Skeletal muscle tissue (tissue), 3 donors: ENCODE measurements at regions not wholly inside any gene's neighbourhood (a gene's known extent, or its start where the extent isn't known, plus 50 kb on each side); places are given as distances from the start of the nearest gene placed in this dataset.

Experiments used
- H3K27ac ChIP-seq: one replicate; pipeline ENCODE4 v1.7.0; 2013; ENCODE audit warnings: mild to moderate bottlenecking, low read depth, low read length, inconsistent platforms
- H3K27me3 ChIP-seq, 3 donors: one replicate each; pipeline ENCODE4 v1.7.0; 2013; ENCODE audit warnings: low read length in 3 of 3; ENCODE audit not compliant: control insufficient read depth in 3 of 3, insufficient read depth in 3 of 3
- H3K36me3 ChIP-seq, 3 donors: one replicate each; pipeline ENCODE4 v1.7.0; 2013; ENCODE audit warnings: low read length in 3 of 3; ENCODE audit not compliant: control insufficient read depth in 3 of 3, insufficient read depth in 3 of 3
- H3K4me1 ChIP-seq, 3 donors: one replicate each; pipeline ENCODE4 v1.7.0; 2013; ENCODE audit warnings: low read length in 3 of 3, mild to moderate bottlenecking in 3 of 3; ENCODE audit not compliant: control insufficient read depth in 3 of 3, insufficient read depth in 3 of 3
- H3K4me3 ChIP-seq, 3 donors: one replicate each; pipeline ENCODE4 v1.7.0; 2013; ENCODE audit warnings: low read length in 3 of 3
- H3K9ac ChIP-seq, 3 donors: one replicate each; pipeline ENCODE4 v1.7.0; 2013; ENCODE audit warnings: low read length in 3 of 3, mild to moderate bottlenecking in 3 of 3, moderate library complexity in 2 of 3, low read depth in 1 of 3
- H3K9me3 ChIP-seq, 3 donors: one replicate each; pipeline ENCODE4 v1.7.0; 2013; ENCODE audit warnings: low read length in 3 of 3; ENCODE audit not compliant: control insufficient read depth in 3 of 3
- donor health status: Osteomylitis.

- Histone ChIP-seq H3K9me3 (no peaks in the 10 kb centered on the region), H3K9ac (no peak overlapping the region), H3K27ac (no peak overlapping the region), H3K4me3 (no peak overlapping the region), H3K27me3 (peaks cover 9 to 17% (median 13%) of the 10 kb centered on the region in 3 donors), H3K36me3 (no peaks in the 10 kb centered on the region), H3K4me1 (no peaks in the 10 kb centered on the region)
Measured at GRCh38 chr17:34113089-34113488, 142.0 kb upstream of the CCL2 start.

DNA sequence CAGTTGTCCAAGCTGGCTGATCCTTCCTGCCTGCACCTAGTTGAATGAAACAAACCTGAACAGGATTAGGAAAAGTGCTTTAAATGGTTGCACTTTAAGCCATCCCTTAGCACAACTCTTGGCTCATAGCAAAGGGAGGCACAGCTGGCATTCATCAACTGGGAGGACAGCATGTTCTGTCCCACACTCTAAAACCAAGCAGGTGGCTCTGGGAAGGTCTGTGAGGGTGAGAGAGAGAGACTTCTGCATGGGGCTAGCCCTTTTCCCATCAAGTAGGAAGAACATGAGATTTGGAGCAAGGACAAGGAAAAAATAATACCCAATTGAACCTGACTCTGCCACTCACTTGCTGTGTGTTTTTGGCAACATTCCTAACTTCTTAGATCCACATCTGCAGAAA is 140.9 kb upstream of the CCL2 start:
- no peaks in the 10 kb centered on the region for H3K36me3 ChIP-seq
- no peaks in the 10 kb centered on the region for H3K4me1 ChIP-seq
- no peaks in the 10 kb centered on the region for H3K9me3 ChIP-seq
- H3K27me3 ChIP-seq = peaks cover 9 to 17% (median 13%) of the 10 kb centered on the region in 3 donors
- no peak overlapping the region for H3K9ac ChIP-seq
- no peak overlapping the region for H3K4me3 ChIP-seq
- H3K27ac ChIP-seq = no peak overlapping the region

DNA sequence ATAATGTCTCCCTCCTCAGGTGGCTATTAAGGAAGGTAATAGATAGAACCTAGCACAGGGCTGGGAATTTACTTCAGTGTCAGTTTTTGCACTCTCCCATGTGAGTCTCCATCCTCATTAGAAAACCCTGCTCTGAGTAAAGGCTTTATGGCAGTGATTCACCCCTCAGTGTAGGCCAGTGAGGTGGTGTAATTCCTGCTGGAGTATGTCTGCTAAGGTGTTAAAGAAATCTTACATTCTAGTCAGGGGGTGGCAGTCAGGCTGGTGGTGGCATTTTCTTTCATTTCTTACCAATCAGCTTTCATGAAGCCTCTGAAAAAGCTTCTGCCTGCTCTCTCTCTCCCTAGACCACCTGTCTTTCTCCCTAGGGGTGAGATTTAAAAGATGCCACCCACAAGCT is 138.8 kb upstream of the CCL2 start:
- Histone ChIP-seq H3K9me3 (no peaks in the 10 kb centered on the region), H3K36me3 (no peaks in the 10 kb centered on the region), H3K4me1 (no peaks in the 10 kb centered on the region), H3K4me3 (no peak overlapping the region), H3K27me3 (peaks cover 7 to 13% (median 9%) of the 10 kb centered on the region in 3 donors), H3K9ac (no peak overlapping the region), H3K27ac (no peak overlapping the region)

DNA sequence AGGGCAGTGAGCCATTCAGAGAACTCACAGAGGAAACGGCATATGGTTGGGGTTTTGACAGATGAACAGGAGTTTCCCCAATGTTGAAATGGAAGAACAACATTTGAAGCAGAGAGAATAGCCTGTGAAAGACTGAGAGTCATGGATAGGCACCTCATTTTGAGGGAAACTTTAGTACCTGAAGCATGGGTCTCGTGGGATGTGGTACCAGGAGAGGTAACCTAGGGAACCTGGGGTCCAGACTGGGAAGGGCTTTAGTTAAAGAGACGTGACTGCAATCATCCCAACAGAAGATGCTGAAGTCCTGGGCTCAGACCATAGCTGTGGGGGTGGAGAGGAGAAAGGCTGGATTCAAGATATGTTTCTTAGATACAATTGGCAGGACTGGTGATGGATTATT is 137.8 kb upstream of the CCL2 start:
- H3K36me3 ChIP-seq = no peaks in the 10 kb centered on the region
- no peak overlapping the region for H3K27ac ChIP-seq
- H3K9me3 ChIP-seq = no peaks in the 10 kb centered on the region
- no peak overlapping the region for H3K4me3 ChIP-seq
- peaks cover 7 to 15% (median 11%) of the 10 kb centered on the region in 3 donors for H3K27me3 ChIP-seq
- no peaks in the 10 kb centered on the region for H3K4me1 ChIP-seq
- H3K9ac ChIP-seq = no peak overlapping the region

- Histone ChIP-seq H3K4me1 (no peaks in the 10 kb centered on the region), H3K9me3 (no peaks in the 10 kb centered on the region), H3K4me3 (no peak overlapping the region), H3K27me3 (peaks cover 7 to 14% (median 7%) of the 10 kb centered on the region in 3 donors), H3K36me3 (no peaks in the 10 kb centered on the region), H3K9ac (no peak overlapping the region), H3K27ac (no peak overlapping the region)
Measured at GRCh38 chr17:34117811-34118210, 137.3 kb upstream of the CCL2 start.

- no peak overlapping the region for H3K27ac ChIP-seq
- H3K27me3 ChIP-seq = peaks cover 10 to 14% (median 11%) of the 10 kb centered on the region in 3 donors
- no peak overlapping the region for H3K9ac ChIP-seq
- no peaks in the 10 kb centered on the region for H3K36me3 ChIP-seq
- H3K4me1 ChIP-seq = no peaks in the 10 kb centered on the region
- no peak overlapping the region for H3K4me3 ChIP-seq
- H3K9me3 ChIP-seq = no peaks in the 10 kb centered on the region
Measured at GRCh38 chr17:34118564-34118963, 136.5 kb upstream of the CCL2 start.

- Histone ChIP-seq H3K9me3 (no peaks in the 10 kb centered on the region), H3K27ac (no peak overlapping the region), H3K9ac (no peak overlapping the region), H3K36me3 (no peaks in the 10 kb centered on the region), H3K27me3 (peaks cover 8 to 26% (median 18%) of the 10 kb centered on the region in 3 donors), H3K4me1 (no peaks in the 10 kb centered on the region), H3K4me3 (no peak overlapping the region)
Measured at GRCh38 chr17:34121311-34121710, 133.8 kb upstream of the CCL2 start.

- Histone ChIP-seq H3K27me3 (peaks cover 8 to 28% (median 27%) of the 10 kb centered on the region in 3 donors), H3K4me3 (no peak overlapping the region)
Measured at GRCh38 chr17:34122515-34122914, 132.6 kb upstream of the CCL2 start.

DNA sequence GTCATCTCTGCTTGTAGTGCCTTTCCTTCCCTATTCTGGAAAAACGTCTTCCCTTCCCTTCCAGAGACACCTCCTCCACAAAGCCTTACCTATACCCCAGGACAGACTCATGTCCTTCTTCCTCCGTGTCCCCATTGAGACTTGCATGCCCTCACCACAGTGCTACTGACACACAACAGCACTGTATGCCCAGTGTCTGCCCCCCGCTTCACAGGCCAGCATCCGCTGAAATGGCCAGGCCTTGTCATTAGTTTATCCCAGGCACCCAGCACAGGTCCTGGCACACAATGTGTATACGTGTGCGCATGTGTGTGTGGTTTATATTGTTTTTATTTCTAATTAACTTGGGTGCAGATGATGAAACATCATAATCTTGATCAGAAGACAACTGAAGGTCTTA is 130.1 kb upstream of the CCL2 start:
- Histone ChIP-seq H3K27ac (no peak overlapping the region), H3K9ac (no peak overlapping the region), H3K4me3 (no peak overlapping the region), H3K4me1 (no peaks in the 10 kb centered on the region), H3K27me3 (peaks cover 8 to 35% (median 33%) of the 10 kb centered on the region in 3 donors), H3K36me3 (no peaks in the 10 kb centered on the region), H3K9me3 (no peaks in the 10 kb centered on the region)

More at GRCh38 chr17:34122515-34122914, 132.6 kb upstream of the CCL2 start:
- no peaks in the 10 kb centered on the region for H3K9me3 ChIP-seq
- no peaks in the 10 kb centered on the region for H3K4me1 ChIP-seq
- H3K36me3 ChIP-seq = no peaks in the 10 kb centered on the region
- no peak overlapping the region for H3K9ac ChIP-seq
- no peak overlapping the region for H3K27ac ChIP-seq

GRCh38 chr17:34125921-34126320 is 129.2 kb upstream of the CCL2 start:
- Histone ChIP-seq H3K4me3 (no peak overlapping the region), H3K9me3 (no peaks in the 10 kb centered on the region), H3K36me3 (no peaks in the 10 kb centered on the region), H3K9ac (no peak overlapping the region), H3K4me1 (no peaks in the 10 kb centered on the region), H3K27me3 (peaks cover 7 to 35% (median 33%) of the 10 kb centered on the region in 3 donors), H3K27ac (no peak overlapping the region)

- no peaks in the 10 kb centered on the region for H3K9me3 ChIP-seq
- H3K9ac ChIP-seq = no peak overlapping the region
- no peaks in the 10 kb centered on the region for H3K36me3 ChIP-seq
- no peak overlapping the region for H3K4me3 ChIP-seq
- no peaks in the 10 kb centered on the region for H3K4me1 ChIP-seq
- peaks cover 4 to 31% (median 30%) of the 10 kb centered on the region in 3 donors for H3K27me3 ChIP-seq
- no peak overlapping the region for H3K27ac ChIP-seq
Measured at GRCh38 chr17:34126496-34126895, 128.6 kb upstream of the CCL2 start.
